B cell (primary cell): ENCODE measurements at regions not wholly inside any gene's neighbourhood (a gene's known extent, or its start where the extent isn't known, plus 50 kb on each side); places are given as distances from the start of the nearest gene placed in this dataset.

ENCODE experiments used
- ATAC-seq: fragments of 200-7000 bp; cut with Tn5 transposase; one replicate; pipeline ENCODE4 v1.10.0; 2021; ENCODE audit warnings: low read depth, mild to moderate bottlenecking, moderate number of reproducible peaks, moderate library complexity
- CTCF ChIA-PET: fragments of 350-600 bp; sonication (Branson Sonifier 250); formaldehyde crosslinking; loops from one replicate; lab custom pipeline; 2021; ENCODE audit warnings: antibody characterized with exemption, inconsistent platforms; lab: Charles Lee
- POLR2A ChIA-PET: fragments of 350-600 bp; sonication (Branson Sonifier 250); formaldehyde crosslinking; loops from one replicate; lab custom pipeline; 2021; ENCODE audit warnings: antibody characterized with exemption; lab: Charles Lee
- DNase-seq: peaks from one replicate; pipeline ENCODE4 v3.0.0; 2013
- H2AFZ ChIP-seq: 2 replicates; pipeline ENCODE4 v1.6.1; 2012; ENCODE audit warnings: mild to moderate bottlenecking, low read depth, low read length; ENCODE audit not compliant: insufficient read depth, poor library complexity, severe bottlenecking
- H3K27ac ChIP-seq, 2 donors: 1 replicate in 1 of 2; 2 replicates in 1 of 2; pipeline ENCODE4 v1.5.1; 2012 to 2013; ENCODE audit warnings: low read length in 2 of 2, mild to moderate bottlenecking in 2 of 2, moderate library complexity in 1 of 2
- H3K27me3 ChIP-seq, 4 experiments: fragments of 200-600 bp in 1 of 4; sonication (generic) in 1 of 4; replicated peaks in 1 of 4; 1 replicate in 2 of 4; 2 replicates in 2 of 4; pipeline versions ENCODE4 v1.6.1 to v1.7.0; 2013 to 2016; ENCODE audit warnings: low read length in 3 of 4, mild to moderate bottlenecking in 2 of 4, mixed read lengths in 1 of 4, moderate library complexity in 1 of 4; ENCODE audit not compliant: insufficient read depth in 4 of 4, control insufficient read depth in 3 of 4; ENCODE audit errors: control extremely low read depth in 1 of 4
- H3K36me3 ChIP-seq, 2 experiments: replicated peaks in 1 of 2; 1 replicate in 1 of 2; 2 replicates in 1 of 2; pipeline versions ENCODE4 v1.6.1 to v1.7.1; 2013; ENCODE audit warnings: low read length in 1 of 2; ENCODE audit not compliant: insufficient read depth in 2 of 2, control insufficient read depth in 1 of 2; ENCODE audit errors: control extremely low read depth in 1 of 2, extremely low read depth in 1 of 2
- H3K4me1 ChIP-seq, 2 donors: fragments of 200-600 bp in 1 of 2; sonication (generic) in 1 of 2; 1 replicate in 1 of 2; 2 replicates in 1 of 2; pipeline versions ENCODE4 v1.5.1 to v1.6.1; 2013 to 2017; ENCODE audit warnings: low read length in 2 of 2; ENCODE audit not compliant: control insufficient read depth in 2 of 2, insufficient read depth in 2 of 2
- H3K4me2 ChIP-seq: replicated peaks from 2 replicates; pipeline ENCODE3; 2012; ENCODE audit warnings: mild to moderate bottlenecking, low read depth, low read length; ENCODE audit not compliant: poor library complexity, severe bottlenecking
- H3K4me3 ChIP-seq, 5 experiments: fragments of 200-600 bp in 1 of 5; sonication (generic) in 1 of 5; 1 replicate in 3 of 5; 2 replicates in 2 of 5; pipeline versions ENCODE4 v1.5.1 to v1.7.0; 2011 to 2016; ENCODE audit warnings: low read length in 4 of 5, mild to moderate bottlenecking in 4 of 5, low read depth in 2 of 5, control low read depth in 1 of 5, moderate library complexity in 1 of 5; ENCODE audit not compliant: insufficient read depth in 1 of 5; ENCODE audit errors: control extremely low read depth in 1 of 5, extremely low read depth in 1 of 5
- H3K79me2 ChIP-seq: fragments of 200-600 bp; sonication (generic); one replicate; pipeline ENCODE4 v1.6.0; 2016; ENCODE audit warnings: low read length; ENCODE audit not compliant: control insufficient read depth, insufficient read depth
- H3K9ac ChIP-seq: fragments of 200-600 bp; sonication (generic); 2 replicates; pipeline ENCODE4 v1.6.1; 2017; ENCODE audit warnings: mild to moderate bottlenecking, low read length, moderate library complexity
- H3K9me3 ChIP-seq, 3 donors: one replicate each; pipeline versions ENCODE4 v1.6.1 to v1.7.1; 2013; ENCODE audit warnings: low read length in 2 of 3; ENCODE audit not compliant: control insufficient read depth in 2 of 3, insufficient read depth in 1 of 3; ENCODE audit errors: control extremely low read depth in 1 of 3
- H4K20me1 ChIP-seq: 2 replicates; pipeline ENCODE4 v1.6.0; 2012; ENCODE audit warnings: mild to moderate bottlenecking, low read length; ENCODE audit not compliant: insufficient read depth, control insufficient read depth, poor library complexity, severe bottlenecking
- H3K27ac Mint-ChIP-seq: one replicate; pipeline ENCODE4 v1.8.0; 2021; ENCODE audit warnings: mixed read lengths
- H3K27me3 Mint-ChIP-seq: one replicate; pipeline ENCODE4 v1.8.0; 2021; ENCODE audit warnings: mixed read lengths
- H3K4me1 Mint-ChIP-seq: one replicate; pipeline ENCODE4 v1.8.0; 2021; ENCODE audit warnings: mixed read lengths
- H3K4me3 Mint-ChIP-seq: one replicate; pipeline ENCODE4 v1.8.0; 2021; ENCODE audit warnings: mixed read lengths
- H3K9me3 Mint-ChIP-seq: one replicate; pipeline ENCODE4 v1.8.0; 2022; ENCODE audit warnings: mixed read lengths; ENCODE audit not compliant: insufficient read depth
- CTCF ChIP-seq: fragments of 200-600 bp; IDR thresholded peaks from one replicate; pipeline ENCODE4 v1.8.0; 2022; ENCODE audit warnings: antibody characterized with exemption, mild to moderate bottlenecking
- EZH2 ChIP-seq: IDR thresholded peaks from 2 replicates; pipeline ENCODE4 v1.6.1; 2012; ENCODE audit warnings: borderline replicate concordance, low read depth, mild to moderate bottlenecking, moderate library complexity, low read length; ENCODE audit not compliant: insufficient read depth, poor library complexity, severe bottlenecking
- whole genome bisulfite sequencing: methylation state at CpG from one replicate; pipeline ENCODE4 v1.1.5; 2013; ENCODE audit warnings: missing lambda C conversion rate; ENCODE audit not compliant: insufficient coverage; 5-methylcytosine and 5-hydroxymethylcytosine counted together
- intact Hi-C: fragments of 100-400 bp; cut with micrococcal nuclease; formaldehyde crosslinking; loops from one replicate; pipeline ENCODE4 v1.10.0; 2022

- TF ChIP-seq EZH2 (no peak), CTCF (no peak)
Observed at GRCh38 chr11:69585385-69585784, 55.6 kb upstream of the CCND1 start.

GRCh38 chr11:69587454-69588090 is 53.4 kb upstream of the CCND1 start:
- Histone ChIP-seq H4K20me1 (no peaks in the 10 kb centered on the region), H3K4me3 (no peak overlapping the region), H3K27me3 (peaks cover 0 to 10% (median 0%) of the 10 kb centered on the region in 4 experiments), H3K4me1 (no peaks in the 10 kb centered on the region), H3K9me3 (peaks cover 0 to 4% (median 0%) of the 10 kb centered on the region in 3 donors), H3K4me2 (no peak overlapping the region), H3K79me2 (no peaks in the 10 kb centered on the region), H2AFZ (no peak overlapping the region), H3K9ac (no peak overlapping the region), H3K27ac (no peak overlapping the region), H3K36me3 (no peaks in the 10 kb centered on the region)
- 97% methylated on average over 3 of the region's 5 CpGs for WGBS
- intact Hi-C loops, result no loop called here
- ChIA-PET POLR2A (no interaction called here), CTCF (no interaction called here)
- no peak overlapping the region for H3K4me3 Mint-ChIP-seq
- DNase-seq (no peak), ATAC-seq (no peak)
- no peaks in the 10 kb centered on the region for H3K4me1 Mint-ChIP-seq
- no peaks in the 10 kb centered on the region for H3K9me3 Mint-ChIP-seq
- no peak overlapping the region for H3K27ac Mint-ChIP-seq
- peaks cover 23% of the 10 kb centered on the region for H3K27me3 Mint-ChIP-seq
- TF ChIP-seq CTCF (no peak), EZH2 (no peak)

More at GRCh38 chr11:69585385-69585784, 55.6 kb upstream of the CCND1 start:
- DNase-seq (no peak), ATAC-seq (no peak)
- no peak overlapping the region for H3K27ac ChIP-seq
- no peaks in the 10 kb centered on the region for H4K20me1 ChIP-seq
- H2AFZ ChIP-seq, result no peak overlapping the region
- no peaks in the 10 kb centered on the region for H3K79me2 ChIP-seq
- peaks cover 0 to 4% (median 0%) of the 10 kb centered on the region in 3 donors for H3K9me3 ChIP-seq
- ChIA-PET POLR2A (no interaction called here), CTCF (no interaction called here)
- intact Hi-C loops, result no loop called here
- H3K36me3 ChIP-seq, result no peaks in the 10 kb centered on the region
- WGBS, result no CpG with 5 or more reads among the region's 3 CpGs
- Mint-ChIP-seq H3K27ac (no peak overlapping the region), H3K4me1 (no peaks in the 10 kb centered on the region), H3K9me3 (no peaks in the 10 kb centered on the region), H3K27me3 (peaks cover 27% of the 10 kb centered on the region), H3K4me3 (no peak overlapping the region)
- H3K4me1 ChIP-seq, result no peaks in the 10 kb centered on the region
- no peak overlapping the region for H3K4me3 ChIP-seq
- no peak overlapping the region for H3K4me2 ChIP-seq
- H3K9ac ChIP-seq, result no peak overlapping the region
- H3K27me3 ChIP-seq, result peaks cover 0 to 10% (median 0%) of the 10 kb centered on the region in 4 experiments
